OCI-LY1 (cell line): ENCODE measurements at regions not wholly inside any gene's neighbourhood (a gene's known extent, or its start where the extent isn't known, plus 50 kb on each side); places are given as distances from the start of the nearest gene placed in this dataset.

Experiments
- EZH2 ChIP-seq: fragments of 200-600 bp; sonication (generic), shearing (Covaris generic); IDR thresholded peaks from 2 replicates; pipeline ENCODE4 v1.8.0; 2017; ENCODE audit warnings: borderline replicate concordance, mixed run types, mild to moderate bottlenecking, antibody characterized with exemption, low read length, moderate library complexity, mixed read lengths
- TF ChIP-seq, protein P1 (sequence below): fragments of 200-600 bp; sonication (generic), shearing (Covaris generic); IDR thresholded peaks from 2 replicates; pipeline ENCODE4 v1.5.1; 2017; ENCODE audit warnings: mild to moderate bottlenecking, antibody characterized with exemption, low read length, moderate library complexity, mixed read lengths

- TF ChIP-seq, protein P1, sequence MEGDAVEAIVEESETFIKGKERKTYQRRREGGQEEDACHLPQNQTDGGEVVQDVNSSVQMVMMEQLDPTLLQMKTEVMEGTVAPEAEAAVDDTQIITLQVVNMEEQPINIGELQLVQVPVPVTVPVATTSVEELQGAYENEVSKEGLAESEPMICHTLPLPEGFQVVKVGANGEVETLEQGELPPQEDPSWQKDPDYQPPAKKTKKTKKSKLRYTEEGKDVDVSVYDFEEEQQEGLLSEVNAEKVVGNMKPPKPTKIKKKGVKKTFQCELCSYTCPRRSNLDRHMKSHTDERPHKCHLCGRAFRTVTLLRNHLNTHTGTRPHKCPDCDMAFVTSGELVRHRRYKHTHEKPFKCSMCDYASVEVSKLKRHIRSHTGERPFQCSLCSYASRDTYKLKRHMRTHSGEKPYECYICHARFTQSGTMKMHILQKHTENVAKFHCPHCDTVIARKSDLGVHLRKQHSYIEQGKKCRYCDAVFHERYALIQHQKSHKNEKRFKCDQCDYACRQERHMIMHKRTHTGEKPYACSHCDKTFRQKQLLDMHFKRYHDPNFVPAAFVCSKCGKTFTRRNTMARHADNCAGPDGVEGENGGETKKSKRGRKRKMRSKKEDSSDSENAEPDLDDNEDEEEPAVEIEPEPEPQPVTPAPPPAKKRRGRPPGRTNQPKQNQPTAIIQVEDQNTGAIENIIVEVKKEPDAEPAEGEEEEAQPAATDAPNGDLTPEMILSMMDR: no peak
- no peak for TF ChIP-seq EZH2
Observed at GRCh38 chr15:62561571-62561970, 396.5 kb upstream of the C2CD4B start.
